Loucy (cell line): ENCODE measurements at regions not wholly inside any gene's neighbourhood (a gene's known extent, or its start where the extent isn't known, plus 50 kb on each side); places are given as distances from the start of the nearest gene placed in this dataset.

Experiments
- H2AFZ ChIP-seq: fragments of 200-600 bp; sonication (generic); 2 replicates; pipeline ENCODE4 v1.6.0; 2016; ENCODE audit warnings: antibody characterized with exemption, mild to moderate bottlenecking, low read length, moderate library complexity
- H3F3A ChIP-seq: fragments of 200-600 bp; 2 replicates; pipeline ENCODE4 v1.6.0; 2016; ENCODE audit warnings: antibody characterized with exemption, low read depth, mild to moderate bottlenecking
- H3K27me3 ChIP-seq: fragments of 200-600 bp; sonication (generic); 2 replicates; pipeline ENCODE4 v1.6.1; 2014; ENCODE audit warnings: low read length, mild to moderate bottlenecking; ENCODE audit not compliant: insufficient read depth, poor library complexity, severe bottlenecking
- H3K36me3 ChIP-seq: fragments of 200-600 bp; sonication (generic); 2 replicates; pipeline ENCODE4 v1.6.1; 2016; ENCODE audit warnings: low read length; ENCODE audit not compliant: insufficient read depth
- H3K4me1 ChIP-seq: fragments of 200-600 bp; sonication (generic); 2 replicates; pipeline ENCODE4 v1.5.1; 2014; ENCODE audit warnings: low read length, mild to moderate bottlenecking; ENCODE audit not compliant: insufficient read depth, poor library complexity, severe bottlenecking
- H3K4me2 ChIP-seq: fragments of 200-600 bp; sonication (generic); 2 replicates; pipeline ENCODE4 v1.6.0; 2014; ENCODE audit warnings: antibody characterized with exemption, low read length, low read depth, mild to moderate bottlenecking; ENCODE audit not compliant: poor library complexity, severe bottlenecking
- H3K4me3 ChIP-seq: fragments of 200-600 bp; sonication (generic); 2 replicates; pipeline ENCODE4 v1.5.1; 2014; ENCODE audit warnings: low read length, mild to moderate bottlenecking, mixed read lengths; ENCODE audit not compliant: poor library complexity, severe bottlenecking
- H3K79me2 ChIP-seq: fragments of 200-600 bp; sonication (generic); 2 replicates; pipeline ENCODE4 v1.6.1; 2014; ENCODE audit warnings: low read length; ENCODE audit not compliant: insufficient read depth
- H3K9ac ChIP-seq: fragments of 200-600 bp; sonication (generic); 2 replicates; pipeline ENCODE4 v1.6.0; 2014; ENCODE audit warnings: mild to moderate bottlenecking, low read depth, low read length, moderate library complexity; ENCODE audit not compliant: poor library complexity, severe bottlenecking
- H3K9me2 ChIP-seq: fragments of 200-600 bp; sonication (generic); replicated peaks from 2 replicates; pipeline ENCODE4 v1.6.1; 2016; ENCODE audit warnings: low read depth, low read length, mixed read lengths
- H3K9me3 ChIP-seq: fragments of 200-600 bp; sonication (generic); 2 replicates; pipeline ENCODE4 v1.6.1; 2014; ENCODE audit warnings: mild to moderate bottlenecking, antibody characterized with exemption, low read length, low read depth; ENCODE audit not compliant: insufficient read depth
- H4K20me1 ChIP-seq: fragments of 200-600 bp; sonication (generic); 2 replicates; pipeline ENCODE4 v1.6.0; 2014; ENCODE audit warnings: antibody characterized with exemption, low read length, mild to moderate bottlenecking; ENCODE audit not compliant: insufficient read depth, poor library complexity, severe bottlenecking
- EZH2phosphoT487 ChIP-seq: fragments of 200-600 bp; IDR thresholded peaks from 2 replicates; pipeline ENCODE4 v1.6.1; 2018; ENCODE audit warnings: antibody characterized with exemption, mild to moderate bottlenecking, moderate library complexity, borderline replicate concordance
- TF ChIP-seq, protein P1 (sequence below): fragments of 200-600 bp; sonication (generic); conservative IDR thresholded peaks from 2 replicates; pipeline ENCODE4 v1.5.1; 2014; ENCODE audit warnings: mild to moderate bottlenecking, antibody characterized with exemption, low read length

DNA sequence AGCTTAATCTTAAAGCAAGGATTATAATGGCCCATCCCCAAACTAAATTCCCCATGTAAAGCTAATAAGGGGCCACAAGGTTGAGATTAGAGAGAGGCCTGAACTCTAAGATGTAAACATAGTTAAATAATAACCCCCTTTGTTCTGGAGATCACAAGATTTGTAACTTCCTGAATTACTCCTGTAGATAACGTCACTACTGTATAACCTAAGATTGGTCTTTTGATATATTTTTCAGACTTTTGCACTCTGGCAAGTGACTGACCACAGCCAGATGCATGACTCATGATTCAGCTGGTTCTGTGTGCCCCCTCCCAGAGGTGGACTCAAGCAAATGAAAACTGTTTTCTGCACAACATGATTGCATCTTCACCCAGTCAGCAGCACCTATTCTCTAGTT is 686.0 kb upstream of the DDX18 start:
- TF ChIP-seq EZH2phosphoT487 = no peak
- TF ChIP-seq, protein P1, sequence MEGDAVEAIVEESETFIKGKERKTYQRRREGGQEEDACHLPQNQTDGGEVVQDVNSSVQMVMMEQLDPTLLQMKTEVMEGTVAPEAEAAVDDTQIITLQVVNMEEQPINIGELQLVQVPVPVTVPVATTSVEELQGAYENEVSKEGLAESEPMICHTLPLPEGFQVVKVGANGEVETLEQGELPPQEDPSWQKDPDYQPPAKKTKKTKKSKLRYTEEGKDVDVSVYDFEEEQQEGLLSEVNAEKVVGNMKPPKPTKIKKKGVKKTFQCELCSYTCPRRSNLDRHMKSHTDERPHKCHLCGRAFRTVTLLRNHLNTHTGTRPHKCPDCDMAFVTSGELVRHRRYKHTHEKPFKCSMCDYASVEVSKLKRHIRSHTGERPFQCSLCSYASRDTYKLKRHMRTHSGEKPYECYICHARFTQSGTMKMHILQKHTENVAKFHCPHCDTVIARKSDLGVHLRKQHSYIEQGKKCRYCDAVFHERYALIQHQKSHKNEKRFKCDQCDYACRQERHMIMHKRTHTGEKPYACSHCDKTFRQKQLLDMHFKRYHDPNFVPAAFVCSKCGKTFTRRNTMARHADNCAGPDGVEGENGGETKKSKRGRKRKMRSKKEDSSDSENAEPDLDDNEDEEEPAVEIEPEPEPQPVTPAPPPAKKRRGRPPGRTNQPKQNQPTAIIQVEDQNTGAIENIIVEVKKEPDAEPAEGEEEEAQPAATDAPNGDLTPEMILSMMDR = no peak
- Histone ChIP-seq H3K9me3 (no peaks in the 10 kb centered on the region), H3K4me1 (no peaks in the 10 kb centered on the region), H3K4me3 (no peak overlapping the region), H3K27me3 (no peaks in the 10 kb centered on the region), H2AFZ (no peak overlapping the region), H3K4me2 (no peak overlapping the region), H3F3A (no peaks in the 10 kb centered on the region), H3K36me3 (no peaks in the 10 kb centered on the region), H3K9ac (no peak overlapping the region), H4K20me1 (no peaks in the 10 kb centered on the region), H3K9me2 (no peaks in the 10 kb centered on the region), H3K79me2 (no peaks in the 10 kb centered on the region)

DNA sequence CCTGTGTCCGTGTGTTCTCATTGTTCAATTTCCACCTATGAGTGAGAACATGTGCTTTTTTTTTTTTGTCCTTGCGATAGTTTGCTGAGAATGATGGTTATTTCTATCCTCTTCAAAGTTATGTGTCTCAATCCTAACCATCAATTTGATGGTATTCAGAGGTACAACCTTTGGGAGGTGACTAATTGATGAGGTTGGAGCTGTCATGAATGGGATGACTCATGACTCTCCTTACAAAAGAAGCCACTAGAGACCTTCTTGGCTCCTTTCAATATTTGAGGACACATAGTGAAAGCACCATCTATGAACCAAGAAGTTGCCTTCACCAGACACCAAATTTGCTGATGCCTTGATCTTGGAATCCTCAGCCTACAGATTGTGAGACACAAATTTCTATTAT is 677.1 kb upstream of the DDX18 start:
- Histone ChIP-seq H3K36me3 (no peaks in the 10 kb centered on the region), H3K4me3 (no peak overlapping the region), H3K4me2 (no peak overlapping the region), H3K9me3 (no peaks in the 10 kb centered on the region), H3K79me2 (no peaks in the 10 kb centered on the region), H3F3A (no peaks in the 10 kb centered on the region), H4K20me1 (no peaks in the 10 kb centered on the region), H3K27me3 (no peaks in the 10 kb centered on the region), H3K4me1 (no peaks in the 10 kb centered on the region), H3K9ac (no peak overlapping the region), H3K9me2 (no peaks in the 10 kb centered on the region), H2AFZ (no peak overlapping the region)
- TF ChIP-seq EZH2phosphoT487 = no peak
- TF ChIP-seq, protein P1 = no peak

DNA sequence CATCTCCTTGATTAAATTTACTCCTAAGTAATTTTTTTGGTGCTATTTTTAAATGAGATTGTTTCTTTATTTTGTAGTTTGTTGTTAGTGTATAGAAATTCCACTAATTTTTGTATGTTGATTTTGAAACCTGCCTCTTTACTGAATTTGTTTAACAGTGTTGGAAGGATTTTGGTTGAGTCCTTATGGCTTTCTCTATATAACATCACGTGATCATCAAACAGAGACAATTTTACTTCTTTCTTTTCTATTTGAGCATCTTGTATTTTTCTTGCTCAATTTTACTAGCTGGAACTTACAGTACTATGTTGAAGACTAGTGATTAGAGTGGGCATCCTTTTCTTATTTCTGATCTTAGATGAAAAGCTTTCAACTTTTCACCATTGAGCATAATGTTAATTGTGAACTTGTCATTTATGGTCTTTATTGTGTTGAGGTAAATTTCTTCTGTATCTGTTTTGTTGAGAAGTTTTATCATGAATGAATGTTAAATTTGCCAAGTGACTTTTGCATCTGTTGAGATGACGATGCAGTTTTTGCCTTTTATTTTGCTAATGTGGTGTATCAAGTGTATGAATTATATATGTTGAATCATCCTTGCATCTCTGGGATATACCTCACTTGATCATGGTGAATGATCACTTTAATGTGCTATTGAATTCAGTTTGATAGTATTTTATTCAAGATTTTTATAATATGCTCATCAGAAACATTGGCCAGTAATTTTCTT is 645.3 kb upstream of the DDX18 start:
- Histone ChIP-seq H3K36me3 (no peaks in the 10 kb centered on the region), H3K9me2 (no peaks in the 10 kb centered on the region), H3F3A (no peaks in the 10 kb centered on the region), H3K4me1 (no peaks in the 10 kb centered on the region), H4K20me1 (no peaks in the 10 kb centered on the region), H2AFZ (no peak overlapping the region), H3K9me3 (peaks cover 2% of the 10 kb centered on the region; the same call in 1 of the 2 replicates), H3K79me2 (no peaks in the 10 kb centered on the region), H3K9ac (no peak overlapping the region), H3K27me3 (no peaks in the 10 kb centered on the region), H3K4me3 (no peak overlapping the region), H3K4me2 (no peak overlapping the region)
- TF ChIP-seq, protein P1 = no peak
- no peak for TF ChIP-seq EZH2phosphoT487
